Heart left ventricle (tissue), 16 donors: ENCODE measurements at regions not wholly inside any gene's neighbourhood (a gene's known extent, or its start where the extent isn't known, plus 50 kb on each side); places are given as distances from the start of the nearest gene placed in this dataset.

Experiments
- ATAC-seq, 4 donors: fragments of 200-7000 bp; cut with Tn5 transposase; one replicate each; pipeline ENCODE4 v1.9.1; 2020 to 2022; ENCODE audit warnings: moderate library complexity in 4 of 4, mild to moderate bottlenecking in 3 of 4, moderate number of reproducible peaks in 1 of 4
- DNase-seq, 5 donors: peaks; one replicate each; pipeline ENCODE4 v3.0.0-alpha.2; 2020
- H3K27ac ChIP-seq, 12 donors: fragments of 200-600 bp; sonication (generic) in 4 of 12; one replicate each; pipeline versions ENCODE4 v1.5.0 to v1.8.0; 2016 to 2022; ENCODE audit warnings: mild to moderate bottlenecking in 2 of 12
- H3K27me3 ChIP-seq, 9 donors: fragments of 200-600 bp; sonication (generic) in 2 of 9; one replicate each; pipeline versions ENCODE4 v1.5.1 to v1.8.0; 2016 to 2022; ENCODE audit warnings: mild to moderate bottlenecking in 3 of 9
- H3K36me3 ChIP-seq, 9 donors: fragments of 200-600 bp; sonication (generic) in 2 of 9; one replicate each; pipeline versions ENCODE4 v1.5.0 to v1.8.0; 2018 to 2022; ENCODE audit warnings: mild to moderate bottlenecking in 2 of 9
- H3K4me1 ChIP-seq, 12 donors: fragments of 200-600 bp; sonication (generic) in 4 of 12; one replicate each; pipeline versions ENCODE4 v1.5.0 to v1.8.0; 2016 to 2022; ENCODE audit warnings: mild to moderate bottlenecking in 3 of 12
- H3K4me3 ChIP-seq, 12 donors: fragments of 200-600 bp; sonication (generic) in 4 of 12; one replicate each; pipeline versions ENCODE4 v1.5.0 to v1.8.0; 2017 to 2022; ENCODE audit warnings: mild to moderate bottlenecking in 9 of 12, moderate library complexity in 4 of 12
- H3K9me3 ChIP-seq, 12 donors: fragments of 200-600 bp; sonication (generic) in 4 of 12; one replicate each; pipeline versions ENCODE4 v1.5.0 to v1.8.0; 2016 to 2022; ENCODE audit warnings: mild to moderate bottlenecking in 1 of 12
- POLR2A ChIP-seq, 2 donors: fragments of 450-650 bp; IDR thresholded peaks; one replicate each; pipeline ENCODE4 v1.6.1; 2017; ENCODE audit warnings: antibody characterized with exemption in 2 of 2, mild to moderate bottlenecking in 2 of 2, moderate library complexity in 2 of 2
- WGBS, 4 donors: extraction: QIAGEN DNeasy Blood & Tissue Kit in 2 of 4; methylation state at CpG; one replicate each; pipeline versions ENCODE4 v1.1.5 to v1.1.7; 2013 to 2018; 5-methylcytosine and 5-hydroxymethylcytosine counted together
- intact Hi-C, 10 donors: fragments of 100-400 bp; cut with DNase I; formaldehyde crosslinking; loops; one replicate each; pipeline versions ENCODE4 v1.11.1 to v1.14.2; 2022
- TF ChIP-seq, protein P1 (sequence below), 12 donors: fragments of 200-600 bp; sonication (generic) in 4 of 12; IDR thresholded peaks; one replicate each; pipeline versions ENCODE4 v1.5.0 to v1.8.0; 2018 to 2022; ENCODE audit warnings: antibody characterized with exemption in 12 of 12, mild to moderate bottlenecking in 5 of 12
- donor health status: ischemic (EF 13 %, LVEDD 7.1; RV severe dilation, severe dysfunction).
- donor health status: healthy with polysubstance abuse.
- donor health status: DM: no; HTN: yes; CAD: no.
- donor health status: DM: no; HTN: no; CAD: no.
- donor health status: ischemic (EF 25% LVEDD 6.9; RV normal size, moderate dysfunction).
- donor health status: ischemic (EF 25% LVEDD 5.7; RV mildly dilated, moderate dysfunction).
- donor health status: healthy.
- donor health status: DM: yes; HTN: yes; CAD: no.
- donor health status: ischemic (EF 35%, LVEDD 5.7; RV mildly dilated, moderate dysfunction).
- donor health status: nonischemic (EF 11% LVEDD 7.7; RV severe dilation, severe dysfunction).
- donor health status: DM: yes; HTN: yes; CAD: no.
- donor health status: PGD.
- donor health status: ischemic (EF 29% LVEDD 5.4; RV normal size, mild dysfunction).
- donor health status: nonischemic (EF 23%, LVEDD 6.1; RV moderate dilation, normal function).

DNA sequence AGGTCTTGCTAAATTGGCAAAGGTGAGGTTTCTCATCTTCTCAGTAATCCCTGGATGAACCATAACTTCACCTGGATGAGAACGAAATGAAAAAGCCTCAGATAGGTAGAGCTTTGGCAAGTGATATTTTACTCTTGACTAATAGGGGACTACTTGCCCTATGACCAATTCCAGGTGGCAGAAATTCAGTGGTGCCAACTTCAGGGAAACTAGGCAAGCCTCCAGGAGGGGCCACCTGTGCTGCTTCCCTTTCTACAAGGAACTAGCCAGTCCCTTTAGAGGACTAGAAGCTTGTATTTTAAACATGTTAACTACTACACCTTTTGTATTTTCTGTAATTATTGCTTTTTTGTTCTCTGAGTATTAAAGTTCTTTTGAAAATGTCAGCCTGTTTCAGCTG is 169.0 kb upstream of the GRIA1 start:
- intact Hi-C loops = no loop called here
- WGBS, 4 donors = 71 to 91% (median 84%) methylated on average over 1 of the region's 1 CpG
- H3K4me1 ChIP-seq = no peaks in the 10 kb centered on the region
- H3K36me3 ChIP-seq = no peaks in the 10 kb centered on the region
- no peak overlapping the region for H3K4me3 ChIP-seq
- DNase-seq (no peak), ATAC-seq (no peak)
- H3K27me3 ChIP-seq = peaks cover 0 to 4% (median 0%) of the 10 kb centered on the region in 9 donors
- TF ChIP-seq, protein P1, sequence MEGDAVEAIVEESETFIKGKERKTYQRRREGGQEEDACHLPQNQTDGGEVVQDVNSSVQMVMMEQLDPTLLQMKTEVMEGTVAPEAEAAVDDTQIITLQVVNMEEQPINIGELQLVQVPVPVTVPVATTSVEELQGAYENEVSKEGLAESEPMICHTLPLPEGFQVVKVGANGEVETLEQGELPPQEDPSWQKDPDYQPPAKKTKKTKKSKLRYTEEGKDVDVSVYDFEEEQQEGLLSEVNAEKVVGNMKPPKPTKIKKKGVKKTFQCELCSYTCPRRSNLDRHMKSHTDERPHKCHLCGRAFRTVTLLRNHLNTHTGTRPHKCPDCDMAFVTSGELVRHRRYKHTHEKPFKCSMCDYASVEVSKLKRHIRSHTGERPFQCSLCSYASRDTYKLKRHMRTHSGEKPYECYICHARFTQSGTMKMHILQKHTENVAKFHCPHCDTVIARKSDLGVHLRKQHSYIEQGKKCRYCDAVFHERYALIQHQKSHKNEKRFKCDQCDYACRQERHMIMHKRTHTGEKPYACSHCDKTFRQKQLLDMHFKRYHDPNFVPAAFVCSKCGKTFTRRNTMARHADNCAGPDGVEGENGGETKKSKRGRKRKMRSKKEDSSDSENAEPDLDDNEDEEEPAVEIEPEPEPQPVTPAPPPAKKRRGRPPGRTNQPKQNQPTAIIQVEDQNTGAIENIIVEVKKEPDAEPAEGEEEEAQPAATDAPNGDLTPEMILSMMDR (IDR thresholded peaks at IDR 0.05) = no peak
- TF ChIP-seq POLR2A (IDR thresholded peaks at IDR 0.05) = no peak
- no peaks in the 10 kb centered on the region for H3K9me3 ChIP-seq
- no peak overlapping the region for H3K27ac ChIP-seq

DNA sequence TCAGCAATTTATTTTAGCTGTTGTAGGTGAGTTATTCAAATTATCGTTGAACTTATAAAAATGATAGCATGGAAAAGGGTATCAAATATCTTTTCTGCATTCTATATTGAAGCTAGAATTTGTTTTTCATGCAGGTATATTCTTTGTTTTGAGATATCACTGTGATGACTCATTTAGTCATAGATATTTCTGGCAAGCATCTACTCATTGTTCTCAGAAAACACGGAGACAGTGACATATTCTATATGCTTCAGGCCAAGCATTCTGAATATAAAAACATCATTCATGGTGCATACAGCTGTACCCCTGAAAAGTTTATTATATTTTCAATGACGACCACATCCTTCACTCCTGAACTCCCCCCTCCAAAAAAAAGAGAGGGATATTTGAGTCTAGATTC is 150.3 kb upstream of the GRIA1 start:
- 70 to 75% (median 74%) methylated on average over 3 of the region's 3 CpGs for WGBS, 4 donors
- H3K27me3 ChIP-seq = no peaks in the 10 kb centered on the region
- no peaks in the 10 kb centered on the region for H3K36me3 ChIP-seq

DNA sequence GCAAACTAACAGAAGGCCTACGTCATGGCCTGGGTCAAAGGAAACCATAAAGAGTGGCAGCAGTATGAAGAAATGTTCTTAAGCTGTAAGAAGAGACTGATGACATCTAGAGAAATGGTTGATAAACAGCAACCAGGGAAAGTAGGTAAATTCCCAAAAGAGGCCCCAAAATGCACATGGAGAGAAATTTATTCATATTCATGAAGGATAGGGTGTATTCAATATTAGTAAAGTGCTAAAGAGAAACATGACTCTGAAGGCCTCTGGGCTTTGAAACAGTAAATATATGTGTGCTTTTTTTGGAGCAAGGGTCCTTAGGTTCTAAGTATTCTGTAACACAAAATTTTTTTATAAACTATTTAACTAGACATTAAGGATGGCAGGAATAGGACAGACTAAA is 149.7 kb upstream of the GRIA1 start:
- TF ChIP-seq POLR2A (IDR thresholded peaks at IDR 0.05) = no peak
- TF ChIP-seq, protein P1 (IDR thresholded peaks at IDR 0.05) = no peak
- DNase-seq (no peak), ATAC-seq (no peak)
- Histone ChIP-seq H3K27ac (no peak overlapping the region), H3K27me3 (no peaks in the 10 kb centered on the region), H3K36me3 (no peaks in the 10 kb centered on the region), H3K9me3 (no peaks in the 10 kb centered on the region), H3K4me3 (no peak overlapping the region), H3K4me1 (no peaks in the 10 kb centered on the region)
- intact Hi-C loops = no loop called here
- 78 to 93% (median 82%) methylated on average over 1 of the region's 1 CpG for WGBS, 4 donors

More for the DNA sequence above, 150.3 kb upstream of the GRIA1 start:
- Histone ChIP-seq H3K4me1 (no peaks in the 10 kb centered on the region), H3K4me3 (no peak overlapping the region), H3K9me3 (no peaks in the 10 kb centered on the region), H3K27ac (no peak overlapping the region)
- TF ChIP-seq POLR2A (IDR thresholded peaks at IDR 0.05) = no peak
- TF ChIP-seq, protein P1 (IDR thresholded peaks at IDR 0.05) = no peak
- DNase-seq = no peak
- no peak for ATAC-seq
- intact Hi-C loops = no loop called here

DNA sequence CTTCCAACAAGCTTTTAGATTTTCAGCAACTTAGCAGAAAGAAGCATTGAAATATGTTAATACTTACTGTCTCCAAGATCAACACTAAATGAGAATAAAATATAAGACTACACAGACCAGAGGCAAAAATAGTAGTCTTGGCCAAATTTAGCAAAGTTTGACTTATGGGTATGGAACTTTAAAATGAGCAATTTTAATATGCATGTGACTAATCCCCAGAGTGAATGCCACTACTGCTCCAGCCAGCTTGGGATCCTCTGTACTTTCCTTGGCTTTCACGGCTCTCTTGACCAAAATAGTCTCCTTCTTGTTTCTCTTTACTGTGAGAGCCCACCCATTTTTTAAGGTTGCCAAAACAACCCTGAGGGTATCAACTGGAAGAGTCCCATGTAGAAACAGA is 148.0 kb upstream of the GRIA1 start:
- no peak for DNase-seq
- no peak for TF ChIP-seq POLR2A (IDR thresholded peaks at IDR 0.05)
- TF ChIP-seq, protein P1 (IDR thresholded peaks at IDR 0.05) = no peak
- 43 to 62% (median 58%) methylated on average over 1 of the region's 1 CpG for WGBS, 4 donors

More for the DNA sequence above, 148.0 kb upstream of the GRIA1 start:
- intact Hi-C loops = no loop called here
- Histone ChIP-seq H3K27ac (no peak overlapping the region), H3K4me3 (no peak overlapping the region), H3K9me3 (no peaks in the 10 kb centered on the region), H3K27me3 (no peaks in the 10 kb centered on the region), H3K36me3 (no peaks in the 10 kb centered on the region), H3K4me1 (no peaks in the 10 kb centered on the region)
- no peak for ATAC-seq
